NCI-H128 (cell line): ENCODE measurements at regions not wholly inside any gene's neighbourhood (a gene's known extent, or its start where the extent isn't known, plus 50 kb on each side); places are given as distances from the start of the nearest gene placed in this dataset.
"Not testable (repeated sequence)": the region's sequence is repeated elsewhere in the genome, so short reads cannot be mapped to it uniquely, and the experiment has no call there.

Experiments
- DNase-seq: peaks from one replicate; lab custom pipeline; 2025; ENCODE audit not compliant: unreplicated experiment; lab: John Stamatoyannopoulos, UW

DNA sequence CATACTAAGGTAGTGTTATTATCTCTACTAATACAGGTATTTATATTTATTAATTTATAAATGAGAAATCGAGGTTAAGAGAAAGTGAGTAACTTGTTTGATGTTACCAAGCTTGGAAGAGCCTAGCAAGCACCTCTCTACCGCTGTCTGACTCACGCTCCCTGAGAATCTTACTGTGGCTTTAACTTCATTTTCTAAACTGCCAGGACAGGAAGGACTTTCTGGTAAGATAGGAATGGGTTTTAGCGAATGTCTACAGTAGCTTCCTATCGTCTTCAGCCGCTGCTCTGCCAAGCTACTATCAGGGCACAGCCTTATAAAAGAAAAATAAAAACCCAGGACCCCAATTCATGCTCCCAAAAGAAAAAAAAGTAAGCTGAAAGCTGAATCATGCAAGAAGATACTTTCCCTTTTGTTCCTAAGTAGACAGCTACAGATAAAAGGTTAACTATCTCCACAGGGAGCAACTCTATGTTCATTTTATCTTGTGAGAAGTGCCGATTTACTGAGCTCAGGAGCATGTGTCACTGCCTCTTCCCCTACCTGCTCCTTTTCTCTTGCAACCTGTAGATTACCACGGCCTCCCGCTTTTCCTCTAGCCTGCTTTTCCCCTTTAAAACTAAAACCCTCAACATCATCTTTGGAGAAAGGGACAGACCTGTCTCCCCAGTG lies 60.2 kb downstream of the THNSL1 start:
- no peak for DNase-seq

- DNase-seq, result no peak
These were observed 62.4 kb downstream of the THNSL1 start for GRCh38 chr10:25078658-25079431.

- DNase-seq, result peak; percentile 9
These were observed 64.6 kb downstream of the THNSL1 start for GRCh38 chr10:25080880-25081581.

DNA sequence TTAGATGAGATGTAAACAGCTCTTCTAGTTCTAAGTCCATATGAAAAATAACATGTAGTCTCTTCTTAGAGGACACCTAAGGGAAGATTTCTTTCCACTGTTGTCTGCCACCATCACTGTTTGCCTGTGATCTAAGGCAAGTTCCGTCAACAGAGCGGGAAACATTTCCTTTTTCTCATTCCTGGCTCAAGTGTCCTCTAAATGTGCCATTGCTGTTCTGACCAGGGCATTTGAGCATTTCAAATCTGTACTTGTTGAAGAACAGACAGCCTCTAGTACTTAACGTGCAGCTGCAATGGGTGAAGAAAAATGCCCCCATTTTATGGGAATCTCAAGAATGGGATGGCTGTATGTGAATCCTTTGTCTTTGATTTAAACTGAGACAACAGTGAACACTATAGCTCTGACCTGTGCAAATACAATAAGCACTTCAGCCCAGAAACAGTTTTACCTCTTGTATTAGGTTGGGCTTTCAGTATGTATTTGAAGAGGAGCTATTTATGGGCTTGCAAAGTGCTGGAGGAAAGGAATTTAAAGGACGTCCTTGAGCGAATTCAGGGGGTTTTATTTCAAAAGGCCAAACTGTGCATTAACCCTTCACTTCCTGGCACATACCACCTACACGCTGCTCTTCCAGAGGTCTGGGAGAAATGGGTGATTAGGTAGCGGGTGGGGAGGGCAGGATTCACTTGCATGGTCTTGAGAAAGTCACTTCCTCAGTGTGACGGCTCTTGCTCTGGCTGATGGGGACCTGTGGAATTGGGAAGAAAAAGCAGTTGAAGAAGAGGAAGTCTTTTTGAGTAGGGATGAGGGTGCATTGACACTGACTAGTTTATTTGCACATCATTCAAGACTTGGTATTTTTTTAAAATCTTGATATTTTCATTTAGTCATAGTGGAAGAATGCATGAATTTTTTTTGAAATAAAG lies 66.1 kb downstream of the THNSL1 start:
- no peak for DNase-seq

- DNase-seq, result no peak
These were observed 67.2 kb downstream of the THNSL1 start for GRCh38 chr10:25083546-25084111.

GRCh38 chr10:25084447-25084846 lies 68.0 kb downstream of the THNSL1 start:
- DNase-seq, result no peak

DNA sequence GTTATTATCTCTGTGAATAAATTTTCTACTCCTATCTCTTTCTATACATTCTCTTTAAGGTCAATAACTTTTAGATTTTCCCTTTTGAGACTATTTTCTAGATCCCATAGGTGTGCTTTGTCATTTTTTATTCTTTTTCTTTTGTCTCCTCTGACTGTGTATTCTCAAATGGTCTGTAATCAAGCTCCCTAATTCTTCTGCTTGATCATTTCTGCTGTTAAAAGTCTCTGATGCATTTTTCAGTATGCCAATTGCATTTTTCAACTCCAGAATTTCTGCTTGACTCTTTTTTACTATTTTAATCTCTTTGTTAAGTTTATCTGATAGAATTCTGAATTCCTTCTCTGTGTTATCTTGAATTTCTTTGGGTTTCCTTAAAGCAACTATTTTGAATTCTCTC lies 78.2 kb downstream of the THNSL1 start:
- no peak for DNase-seq

- no peak for DNase-seq
These were observed 77.0 kb upstream of the GPR158 start for GRCh38 chr10:25097669-25098411.

DNA sequence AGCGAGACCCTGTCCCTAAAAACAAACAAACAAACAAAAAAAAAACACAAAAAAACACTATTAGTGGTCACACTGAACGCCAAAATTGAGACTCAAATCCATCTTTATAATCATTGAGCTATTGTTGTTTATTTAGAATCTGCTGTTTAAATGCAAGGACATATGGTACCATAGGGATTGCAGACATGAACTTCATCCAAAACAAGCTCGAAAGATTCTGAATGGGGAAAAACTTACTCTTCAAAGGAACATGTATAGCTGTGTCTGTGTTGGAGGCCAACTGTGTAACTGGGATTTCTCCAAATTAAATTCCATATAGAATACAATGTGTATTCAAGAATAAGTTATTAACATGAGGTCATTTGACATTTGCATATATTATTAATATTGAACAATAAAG lies 74.7 kb upstream of the GPR158 start:
- DNase-seq, result no peak

GRCh38 chr10:25101461-25102146 lies 73.2 kb upstream of the GPR158 start:
- DNase-seq, result no peak

DNA sequence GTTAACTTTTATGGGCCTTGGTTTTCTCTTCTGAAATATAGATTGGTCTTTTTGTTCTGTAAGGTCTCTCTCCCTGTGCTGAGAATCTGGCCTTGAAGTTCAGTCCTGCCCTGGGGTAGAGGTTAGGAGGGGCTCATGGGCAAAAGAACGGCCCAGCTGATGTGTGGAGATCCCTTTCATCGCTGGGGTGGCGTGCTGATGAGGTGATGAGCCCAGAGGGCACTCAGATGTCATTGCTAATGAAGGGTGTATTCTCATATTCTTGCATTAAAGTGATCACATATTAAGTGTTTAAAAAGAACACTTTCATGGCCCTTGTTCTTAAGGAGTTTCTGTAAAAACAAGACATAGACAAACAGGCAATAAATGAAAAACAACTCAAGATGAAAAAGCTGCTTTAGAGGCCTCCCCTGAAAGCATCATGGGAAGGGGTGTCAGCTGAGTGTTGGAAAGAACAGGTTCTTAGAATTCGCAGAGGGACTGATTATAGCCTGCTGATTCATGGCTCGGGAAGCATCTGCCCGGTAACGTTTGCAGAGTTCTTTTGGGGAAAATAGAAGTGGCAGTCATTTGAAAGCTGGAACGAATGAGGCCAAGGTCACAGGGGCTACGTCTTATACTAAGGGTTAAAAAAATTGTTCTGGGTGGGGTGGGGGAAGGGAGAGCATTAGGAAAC lies 72.5 kb upstream of the GPR158 start:
- no peak for DNase-seq

GRCh38 chr10:25103703-25104102 lies 71.1 kb upstream of the GPR158 start:
- DNase-seq, result no peak

DNA sequence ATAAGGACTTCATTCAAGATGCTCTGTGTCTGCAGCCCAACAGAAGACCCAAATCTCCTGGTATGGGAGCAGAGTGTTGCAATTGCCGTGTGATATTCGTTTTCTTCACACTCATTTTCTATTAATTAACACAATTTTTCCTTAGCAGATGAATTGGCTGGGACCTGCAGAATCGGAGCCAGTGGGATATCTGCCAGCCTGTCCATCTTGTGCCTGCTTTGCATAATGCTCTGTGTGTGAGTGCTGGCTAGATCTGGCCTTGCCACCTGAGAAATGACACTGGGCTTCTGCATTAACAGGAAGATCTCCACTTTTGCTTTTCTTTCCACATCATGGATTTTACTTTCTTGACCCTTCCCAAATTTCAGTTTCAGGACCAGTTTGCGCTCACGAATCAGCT lies 70.4 kb upstream of the GPR158 start:
- DNase-seq, result no peak

DNA sequence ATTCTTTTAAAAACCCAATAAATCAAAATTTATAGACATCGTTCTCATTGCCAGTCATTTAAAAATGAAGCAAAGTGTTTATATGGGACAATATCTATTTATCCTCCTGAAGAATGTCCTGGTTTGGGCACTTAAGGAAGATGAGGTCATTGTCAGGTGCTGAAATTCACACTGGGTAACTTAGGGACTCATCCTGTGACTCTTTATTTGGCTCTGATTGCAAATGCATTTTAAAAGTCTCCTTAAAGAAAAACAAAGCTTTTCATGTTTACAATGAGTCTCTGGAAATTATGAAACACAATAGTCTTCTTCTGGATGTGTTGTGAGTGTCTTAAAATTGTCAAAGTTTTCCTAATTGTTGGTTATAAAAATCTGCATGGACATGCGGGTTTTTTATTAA lies 69.5 kb upstream of the GPR158 start:
- no peak for DNase-seq

GRCh38 chr10:25105743-25106260 lies 69.0 kb upstream of the GPR158 start:
- DNase-seq, result no peak

- DNase-seq, result no peak
These were observed 67.0 kb upstream of the GPR158 start for GRCh38 chr10:25107756-25108155.

- DNase-seq, result not testable (repeated sequence)
These were observed 64.9 kb upstream of the GPR158 start for GRCh38 chr10:25109896-25110295.

DNA sequence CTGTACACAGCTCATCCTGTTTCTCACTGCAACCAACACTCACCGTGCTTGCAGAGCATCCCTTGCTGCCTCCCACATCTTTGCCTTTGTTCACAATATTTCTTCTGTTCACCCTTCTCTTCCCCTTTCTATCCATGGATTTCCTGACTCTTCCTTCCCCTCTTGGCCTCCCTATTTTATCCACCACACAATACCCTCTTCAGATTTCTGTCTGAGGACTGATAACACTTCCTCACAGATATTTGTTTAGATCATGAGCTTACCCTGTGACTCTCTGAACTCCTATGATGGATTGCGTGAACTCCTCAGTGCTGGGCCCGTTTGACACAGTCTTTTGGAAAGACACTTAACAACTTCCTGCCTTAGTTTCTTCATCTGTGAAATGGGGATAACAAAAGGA lies 62.8 kb upstream of the GPR158 start:
- no peak for DNase-seq
